Epithelial cell of proximal tubule (primary cell): ENCODE measurements at regions not wholly inside any gene's neighbourhood (a gene's known extent, or its start where the extent isn't known, plus 50 kb on each side); places are given as distances from the start of the nearest gene placed in this dataset.

Experiments used
- DNase-seq: peaks from one replicate; pipeline ENCODE4 v3.0.0-alpha.2; 2011; ENCODE audit warnings: low read depth
- H3K4me3 ChIP-seq: 2 replicates; pipeline ENCODE4 v1.5.1; 2011; ENCODE audit warnings: low read depth, mild to moderate bottlenecking, low read length
- TF ChIP-seq, protein P1 (sequence below): conservative IDR thresholded peaks from 2 replicates; pipeline ENCODE4 v1.5.1; 2012; ENCODE audit warnings: low read depth, mild to moderate bottlenecking, low read length

DNA sequence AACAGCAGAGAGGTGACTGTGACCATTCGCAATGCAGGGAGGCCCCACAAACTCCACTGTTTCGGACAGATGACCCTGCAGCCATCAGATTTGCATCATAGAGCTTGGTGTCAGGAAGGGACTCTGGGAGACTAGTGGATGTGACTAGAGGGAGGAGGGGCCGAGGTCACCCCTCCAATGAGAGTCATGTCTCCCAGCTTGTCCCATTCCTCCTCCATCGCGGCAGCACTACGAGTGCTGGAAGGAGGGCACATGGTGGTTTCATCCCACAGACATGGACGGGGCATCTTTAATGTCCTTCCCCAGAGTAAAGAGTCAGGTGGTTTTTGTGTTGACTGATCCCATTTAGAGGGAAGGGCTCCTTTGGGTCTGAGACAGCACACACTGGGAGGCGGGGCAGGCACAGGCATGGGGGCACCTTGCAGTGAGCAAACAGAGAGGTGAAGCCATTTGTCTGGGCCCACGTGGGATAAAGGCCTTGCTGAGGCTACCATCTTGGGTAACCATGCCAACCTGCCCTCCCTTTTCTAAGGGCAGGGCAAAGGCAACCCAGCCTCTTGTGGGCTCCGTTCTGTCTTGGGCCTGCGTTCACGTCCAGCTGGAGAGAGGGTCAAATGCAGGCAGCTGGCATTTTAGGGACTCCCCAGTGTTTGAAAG, 208.1 kb downstream of the ASB1 start:
- no peak for DNase-seq
- TF ChIP-seq, protein P1, sequence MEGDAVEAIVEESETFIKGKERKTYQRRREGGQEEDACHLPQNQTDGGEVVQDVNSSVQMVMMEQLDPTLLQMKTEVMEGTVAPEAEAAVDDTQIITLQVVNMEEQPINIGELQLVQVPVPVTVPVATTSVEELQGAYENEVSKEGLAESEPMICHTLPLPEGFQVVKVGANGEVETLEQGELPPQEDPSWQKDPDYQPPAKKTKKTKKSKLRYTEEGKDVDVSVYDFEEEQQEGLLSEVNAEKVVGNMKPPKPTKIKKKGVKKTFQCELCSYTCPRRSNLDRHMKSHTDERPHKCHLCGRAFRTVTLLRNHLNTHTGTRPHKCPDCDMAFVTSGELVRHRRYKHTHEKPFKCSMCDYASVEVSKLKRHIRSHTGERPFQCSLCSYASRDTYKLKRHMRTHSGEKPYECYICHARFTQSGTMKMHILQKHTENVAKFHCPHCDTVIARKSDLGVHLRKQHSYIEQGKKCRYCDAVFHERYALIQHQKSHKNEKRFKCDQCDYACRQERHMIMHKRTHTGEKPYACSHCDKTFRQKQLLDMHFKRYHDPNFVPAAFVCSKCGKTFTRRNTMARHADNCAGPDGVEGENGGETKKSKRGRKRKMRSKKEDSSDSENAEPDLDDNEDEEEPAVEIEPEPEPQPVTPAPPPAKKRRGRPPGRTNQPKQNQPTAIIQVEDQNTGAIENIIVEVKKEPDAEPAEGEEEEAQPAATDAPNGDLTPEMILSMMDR: no peak
- H3K4me3 ChIP-seq: no peak overlapping the region

- TF ChIP-seq, protein P1: no peak
- DNase-seq: no peak
- no peak overlapping the region for H3K4me3 ChIP-seq
Measured at GRCh38 chr2:238635647-238636051, 208.9 kb downstream of the ASB1 start.

DNA sequence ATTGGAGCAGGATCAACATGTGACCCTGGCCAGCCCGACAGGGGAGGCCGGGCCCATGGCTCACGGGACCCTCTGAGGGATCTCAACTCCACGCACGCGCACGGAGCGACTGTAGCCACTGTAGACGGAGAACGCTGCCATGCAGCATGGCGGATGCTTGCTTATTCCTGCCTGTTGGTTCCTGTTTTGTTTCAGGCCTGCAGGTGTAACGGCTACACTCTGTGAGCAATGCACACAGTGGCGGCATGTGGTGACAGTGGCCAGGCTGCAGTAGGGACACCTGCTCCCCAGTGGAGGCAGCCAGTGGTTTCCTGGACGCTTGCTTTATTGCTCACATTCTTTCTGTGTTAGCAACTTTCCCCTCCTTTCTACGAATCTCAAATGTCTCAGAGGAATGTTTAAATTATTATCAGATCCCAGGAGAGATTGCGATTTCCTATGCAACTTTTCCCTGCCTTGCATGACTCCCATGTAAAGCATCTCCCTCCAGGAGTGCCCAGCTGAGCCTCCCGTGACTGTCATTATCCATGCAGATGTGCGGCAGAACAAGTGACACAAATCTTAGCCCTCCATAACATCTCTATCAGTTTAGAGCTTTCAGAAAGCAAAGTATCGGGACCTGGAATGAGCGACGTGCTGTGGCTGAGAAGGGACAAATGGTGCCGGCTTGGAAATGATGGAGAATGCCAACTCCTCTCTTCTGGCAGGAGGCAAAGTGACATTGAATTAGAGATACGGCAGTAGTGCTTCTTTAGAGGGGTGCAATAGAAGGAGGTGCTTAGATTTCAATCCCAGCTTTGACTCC, 209.7 kb downstream of the ASB1 start:
- TF ChIP-seq, protein P1: no peak
- H3K4me3 ChIP-seq: no peak overlapping the region
- DNase-seq: no peak

DNA sequence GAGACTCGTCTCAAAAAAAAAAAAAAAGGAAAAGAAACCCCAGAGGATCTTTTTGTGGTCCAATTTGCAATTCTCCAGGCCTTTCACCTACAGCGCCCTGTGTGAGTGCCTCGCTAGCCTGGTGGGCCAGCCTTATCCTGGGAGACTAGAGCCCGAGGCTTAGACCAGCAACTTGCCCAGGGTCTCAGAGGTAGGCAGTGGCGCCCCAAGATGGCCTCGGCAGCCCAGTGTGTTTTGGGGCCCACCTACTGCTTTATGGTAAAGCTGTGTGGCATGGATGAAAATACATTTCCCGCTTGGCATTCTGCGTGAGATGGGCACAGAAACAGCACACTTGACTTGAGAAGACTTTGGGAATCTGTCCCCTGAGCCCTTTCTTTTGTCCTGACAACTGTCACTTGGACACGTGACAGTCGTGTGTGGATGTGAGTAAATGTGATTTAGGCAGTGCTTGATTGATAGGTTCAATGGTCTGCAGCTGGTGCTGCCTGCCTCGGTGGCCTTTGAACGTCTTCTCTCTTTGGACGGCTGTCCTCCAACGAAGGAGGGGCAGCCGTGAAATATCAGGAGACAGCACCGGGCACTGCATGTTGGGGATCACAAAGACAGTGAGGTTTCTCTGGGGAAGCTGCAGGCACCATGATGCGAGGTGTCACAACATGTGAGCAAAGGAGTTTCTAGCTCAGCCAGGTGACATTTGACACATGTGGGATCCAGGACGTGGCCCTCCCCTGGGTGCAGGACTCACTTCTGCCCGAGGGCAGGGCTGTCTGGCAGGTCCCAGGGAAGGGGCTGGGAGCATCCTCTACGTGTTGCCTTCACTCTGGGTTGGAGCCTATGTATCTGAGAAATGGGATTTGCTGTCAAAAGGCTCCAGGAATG, 209.5 kb upstream of the TWIST2 start:
- H3K4me3 ChIP-seq: no peak overlapping the region
- TF ChIP-seq, protein P1: no peak
- no peak for DNase-seq

- TF ChIP-seq, protein P1: no peak
- H3K4me3 ChIP-seq: no peak overlapping the region
- no peak for DNase-seq
Measured at GRCh38 chr2:238638982-238639628, 208.8 kb upstream of the TWIST2 start.

DNA sequence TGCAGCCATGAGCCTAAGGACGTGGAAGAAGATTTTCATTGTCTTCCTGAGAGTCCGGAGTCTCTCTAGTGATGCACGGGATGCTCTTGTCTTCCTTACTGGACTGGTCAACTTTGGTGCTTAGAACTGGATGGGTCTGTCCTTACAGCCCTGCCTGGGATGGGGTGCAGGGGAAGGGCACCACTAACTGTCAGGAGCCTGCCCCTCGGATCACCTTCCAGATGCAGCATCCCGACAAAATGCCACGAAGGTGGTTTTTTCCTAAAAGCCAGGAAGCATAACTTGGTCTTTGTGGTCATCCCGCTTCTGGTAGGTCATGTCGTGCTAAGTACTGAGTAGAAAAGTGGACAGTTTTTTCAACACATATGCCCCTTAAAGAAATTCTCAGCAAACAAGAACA, 207.4 kb upstream of the TWIST2 start:
- DNase-seq: no peak
- no peak overlapping the region for H3K4me3 ChIP-seq
- TF ChIP-seq, protein P1: no peak
